Ramos (cell line): ENCODE measurements at regions not wholly inside any gene's neighbourhood (a gene's known extent, or its start where the extent isn't known, plus 50 kb on each side); places are given as distances from the start of the nearest gene placed in this dataset.

Experiments used
- in situ Hi-C: fragments of 300-500 bp; cut with MboI; formaldehyde crosslinking; loops from one replicate; pipeline ENCODE4 v1.14.3; 2022; ENCODE audit warnings: low sequenced_read_pairs; ENCODE audit not compliant: unreplicated experiment

DNA sequence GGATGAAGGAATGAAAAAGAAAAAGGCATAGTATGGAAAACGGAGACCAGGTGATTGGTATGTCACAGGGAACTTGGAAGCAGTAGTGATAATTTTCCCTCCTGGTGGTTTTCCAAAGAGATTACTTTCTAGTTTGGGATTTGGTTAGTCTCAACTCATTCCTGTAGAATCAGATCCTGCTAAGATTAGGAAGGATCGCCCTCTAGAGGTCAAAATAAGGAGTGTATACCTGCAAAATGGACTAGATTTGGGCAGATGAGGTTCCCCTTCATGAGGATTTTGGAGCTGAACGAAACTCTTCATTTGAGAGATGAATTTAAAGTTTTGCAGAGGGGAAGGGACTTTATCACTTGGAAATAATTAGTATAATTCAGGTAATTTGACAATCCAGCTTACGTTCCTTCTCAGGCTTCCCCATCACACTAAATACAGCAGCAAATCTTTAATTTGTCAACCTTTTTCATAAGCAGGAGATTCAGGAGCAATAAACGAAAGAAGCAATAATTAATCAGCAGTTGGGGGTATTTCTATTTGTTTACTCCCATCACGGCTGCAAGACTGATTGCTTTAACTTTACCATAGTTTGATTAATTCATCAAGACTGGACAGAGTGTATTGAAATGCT lies 65.2 kb downstream of the CCDC195 start:
- in situ Hi-C loops, result no loop called here

DNA sequence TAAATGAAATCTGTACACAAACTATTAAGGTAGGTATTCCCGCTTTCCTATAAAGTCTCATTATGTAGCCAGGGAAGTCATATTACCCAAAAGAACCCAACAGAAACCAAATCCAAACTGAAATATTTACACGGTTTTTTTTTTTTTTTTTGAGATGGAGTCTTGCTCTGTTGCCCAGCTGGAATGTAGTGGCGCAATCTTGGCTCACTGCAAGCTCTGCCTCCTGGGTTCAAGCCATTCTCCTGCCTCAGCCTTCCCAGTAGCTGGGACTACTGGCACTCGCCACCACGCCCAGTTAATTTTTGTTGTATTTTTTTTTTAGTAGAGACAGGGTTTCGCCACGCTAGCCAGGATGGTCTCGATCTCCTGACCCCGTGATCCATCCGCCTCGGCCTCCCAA lies 62.5 kb upstream of the CUL3 start:
- in situ Hi-C loops, result loop anchor here (5.0 to 25.0 kb wide), 2 partner anchors 285 to 685 kb away; partner anchors contain the start of gene MRPL44

- in situ Hi-C loops, result loop anchor here (5.0 to 25.0 kb wide), 2 partner anchors 284 to 684 kb away; partner anchors contain the start of gene MRPL44
Measured at GRCh38 chr2:224646242-224646846, 61.2 kb upstream of the CUL3 start.

- in situ Hi-C loops, result loop anchor here (5.0 to 25.0 kb wide), 2 partner anchors 283 to 683 kb away; partner anchors contain the start of gene MRPL44
Measured at GRCh38 chr2:224645722-224646121, 60.6 kb upstream of the CUL3 start.

DNA sequence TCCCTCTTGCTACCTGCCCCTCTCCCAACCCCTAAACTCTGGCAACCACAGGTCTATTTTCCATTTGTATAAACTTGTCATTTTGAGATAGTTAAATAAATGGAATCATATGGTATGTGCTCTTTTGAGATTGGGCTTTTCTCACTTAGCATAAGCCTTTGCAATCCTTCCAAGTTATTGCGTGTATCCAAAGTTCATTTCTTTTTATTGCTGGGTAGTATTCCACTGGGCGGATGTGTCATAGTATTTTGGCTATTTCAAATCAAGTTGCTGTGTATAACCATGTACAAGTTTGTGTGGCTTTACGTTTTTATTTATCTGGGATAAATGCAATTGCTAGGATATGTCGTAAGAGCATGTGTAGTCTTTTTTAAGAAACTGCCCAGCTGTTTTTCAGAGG lies 55.5 kb upstream of the CUL3 start:
- in situ Hi-C loops, result loop anchor here (25.0 kb wide), 1 partner anchor 678 kb away; the partner anchor contains the start of gene MRPL44

- in situ Hi-C loops, result loop anchor here (25.0 kb wide), 1 partner anchor 676 kb away; the partner anchor contains the start of gene MRPL44
Measured at GRCh38 chr2:224638301-224638823, 53.2 kb upstream of the CUL3 start.
